SK-N-SH treated with all-trans-retinoic acid at 6 μM for 48 hours (cell line): ENCODE measurements at regions not wholly inside any gene's neighbourhood (a gene's known extent, or its start where the extent isn't known, plus 50 kb on each side); places are given as distances from the start of the nearest gene placed in this dataset.

ENCODE experiments used
- BACH2 ChIP-seq: fragments of 250-450 bp; sonication (Bioruptor Pico); IDR thresholded peaks from 2 replicates; pipeline ENCODE4 v1.9.0; 2021; ENCODE audit warnings: mild to moderate bottlenecking, borderline replicate concordance
- PATZ1 ChIP-seq: fragments of 250-450 bp; sonication (Bioruptor Pico); IDR thresholded peaks from 2 replicates; pipeline ENCODE4 v1.8.0; 2020; ENCODE audit warnings: mild to moderate bottlenecking, moderate library complexity, borderline replicate concordance

GRCh38 chr10:4721999-4722753, 103.8 kb upstream of the AKR1E2 start:
- no peak for TF ChIP-seq BACH2 (CRISPR knock-in tag)
- TF ChIP-seq PATZ1 (CRISPR knock-in tag), result no peak
